ENCODE measurements at regions not wholly inside any gene's neighbourhood (a gene's known extent, or its start where the extent isn't known, plus 50 kb on each side); places are given as distances from the start of the nearest gene placed in this dataset.

DNA sequence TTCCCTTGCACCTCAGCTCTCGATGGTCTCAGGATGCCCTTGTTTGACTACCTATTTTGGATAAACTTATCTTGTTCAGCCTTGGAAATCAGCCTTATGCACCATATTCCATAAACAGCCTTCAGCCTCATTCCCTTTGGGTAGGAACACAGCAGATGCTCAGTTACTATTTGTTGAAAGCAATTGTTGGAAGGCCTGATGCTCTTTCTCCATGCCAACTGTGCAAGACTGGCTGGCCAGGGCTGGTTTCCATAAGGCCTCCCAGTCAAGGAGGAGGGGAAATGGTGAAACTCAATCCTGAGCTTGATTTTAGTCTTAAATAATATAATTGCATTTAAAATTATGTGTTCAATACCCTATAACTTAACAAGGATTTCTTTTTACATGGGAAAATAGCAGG lies 121.1 kb upstream of the DEPDC1 start:
- TF ChIP-seq GATA3 (IDR thresholded peaks at IDR 0.05; ENCODE audit: low read depth, low read length), result no peak
- TF ChIP-seq GATA2 (IDR thresholded peaks at IDR 0.05; ENCODE audit: low read depth, low read length), result no peak
